Calu3 (cell line): ENCODE measurements at regions not wholly inside any gene's neighbourhood (a gene's known extent, or its start where the extent isn't known, plus 50 kb on each side); places are given as distances from the start of the nearest gene placed in this dataset.

Experiments used
- BruUV-seq: library from RNA; stranded (reverse); fragments of 400-500 nt; replicated peaks from 2 replicates; lab custom pipeline; 2021; lab: Mats Ljungman, UMichigan
- CTCF ChIA-PET: fragments of 300-600 bp; sonication (Branson Sonifier 250); formaldehyde crosslinking; loops from one replicate; lab custom pipeline; 2022; ENCODE audit warnings: antibody characterized with exemption; lab: Charles Lee
- DNase-seq: peaks from one replicate; pipeline ENCODE4 v3.0.0; 2022
- H3K27ac Mint-ChIP-seq: one replicate; pipeline ENCODE4 v1.8.0; 2022; ENCODE audit warnings: mixed read lengths; ENCODE audit not compliant: unreplicated experiment
- H3K27me3 Mint-ChIP-seq: one replicate; pipeline ENCODE4 v1.8.0; 2022; ENCODE audit warnings: mixed read lengths; ENCODE audit not compliant: unreplicated experiment
- H3K36me3 Mint-ChIP-seq: one replicate; pipeline ENCODE4 v1.8.0; 2022; ENCODE audit warnings: mild to moderate bottlenecking, moderate library complexity, mixed read lengths; ENCODE audit not compliant: insufficient read depth, unreplicated experiment
- H3K4me1 Mint-ChIP-seq: one replicate; pipeline ENCODE4 v1.8.0; 2022; ENCODE audit warnings: mild to moderate bottlenecking, low read depth, mixed read lengths; ENCODE audit not compliant: unreplicated experiment
- H3K4me3 Mint-ChIP-seq: one replicate; pipeline ENCODE4 v1.8.0; 2022; ENCODE audit warnings: mild to moderate bottlenecking, low read depth, moderate library complexity, mixed read lengths; ENCODE audit not compliant: unreplicated experiment
- H3K9me3 Mint-ChIP-seq: one replicate; pipeline ENCODE4 v1.8.0; 2022; ENCODE audit warnings: low read depth, mixed read lengths; ENCODE audit not compliant: unreplicated experiment
- intact Hi-C: fragments of 100-400 bp; cut with micrococcal nuclease; formaldehyde crosslinking; loops from one replicate; pipeline ENCODE4 v1.10.0; 2022; ENCODE audit not compliant: unreplicated experiment
- TF ChIP-seq, protein P1 (sequence below): fragments of 200-600 bp; IDR thresholded peaks from one replicate; pipeline ENCODE4 v1.8.0; 2022; ENCODE audit warnings: antibody characterized with exemption; ENCODE audit not compliant: unreplicated experiment

DNA sequence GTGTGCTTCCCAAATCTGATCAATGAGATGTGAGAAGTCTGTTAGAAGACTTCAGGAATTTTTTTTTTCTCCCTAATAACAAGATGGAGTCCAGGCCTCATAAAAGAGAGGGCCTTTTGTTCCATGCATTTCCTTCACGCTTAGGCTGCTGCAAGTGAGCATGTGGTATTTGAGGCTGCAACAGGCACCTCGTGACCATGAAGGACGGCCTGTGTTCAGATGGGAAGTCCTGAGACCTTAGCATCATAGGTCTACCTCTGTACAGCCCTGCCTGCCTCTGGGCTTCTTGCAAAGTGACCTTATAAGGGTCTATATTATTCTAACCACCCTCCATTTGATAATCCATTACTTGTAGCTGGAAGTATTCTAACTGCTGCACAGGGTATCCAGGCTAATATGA is 86.6 kb downstream of the BOD1 start:
- Mint-ChIP-seq H3K36me3 (no peaks in the 10 kb centered on the region), H3K27me3 (peaks cover 8% of the 10 kb centered on the region), H3K9me3 (no peaks in the 10 kb centered on the region), H3K27ac (no peak overlapping the region), H3K4me1 (no peaks in the 10 kb centered on the region), H3K4me3 (no peak overlapping the region)
- BruUV-seq, result no TSS peak
- TF ChIP-seq, protein P1, sequence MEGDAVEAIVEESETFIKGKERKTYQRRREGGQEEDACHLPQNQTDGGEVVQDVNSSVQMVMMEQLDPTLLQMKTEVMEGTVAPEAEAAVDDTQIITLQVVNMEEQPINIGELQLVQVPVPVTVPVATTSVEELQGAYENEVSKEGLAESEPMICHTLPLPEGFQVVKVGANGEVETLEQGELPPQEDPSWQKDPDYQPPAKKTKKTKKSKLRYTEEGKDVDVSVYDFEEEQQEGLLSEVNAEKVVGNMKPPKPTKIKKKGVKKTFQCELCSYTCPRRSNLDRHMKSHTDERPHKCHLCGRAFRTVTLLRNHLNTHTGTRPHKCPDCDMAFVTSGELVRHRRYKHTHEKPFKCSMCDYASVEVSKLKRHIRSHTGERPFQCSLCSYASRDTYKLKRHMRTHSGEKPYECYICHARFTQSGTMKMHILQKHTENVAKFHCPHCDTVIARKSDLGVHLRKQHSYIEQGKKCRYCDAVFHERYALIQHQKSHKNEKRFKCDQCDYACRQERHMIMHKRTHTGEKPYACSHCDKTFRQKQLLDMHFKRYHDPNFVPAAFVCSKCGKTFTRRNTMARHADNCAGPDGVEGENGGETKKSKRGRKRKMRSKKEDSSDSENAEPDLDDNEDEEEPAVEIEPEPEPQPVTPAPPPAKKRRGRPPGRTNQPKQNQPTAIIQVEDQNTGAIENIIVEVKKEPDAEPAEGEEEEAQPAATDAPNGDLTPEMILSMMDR, result no peak
- intact Hi-C loops, result no loop called here
- CTCF ChIA-PET, result interaction anchor here (1.2 to 1.5 kb wide), 2 partner anchors 77 to 198 kb away, joined by 3 read pairs; no protein-coding TSS in a partner anchor
- no peak for DNase-seq

DNA sequence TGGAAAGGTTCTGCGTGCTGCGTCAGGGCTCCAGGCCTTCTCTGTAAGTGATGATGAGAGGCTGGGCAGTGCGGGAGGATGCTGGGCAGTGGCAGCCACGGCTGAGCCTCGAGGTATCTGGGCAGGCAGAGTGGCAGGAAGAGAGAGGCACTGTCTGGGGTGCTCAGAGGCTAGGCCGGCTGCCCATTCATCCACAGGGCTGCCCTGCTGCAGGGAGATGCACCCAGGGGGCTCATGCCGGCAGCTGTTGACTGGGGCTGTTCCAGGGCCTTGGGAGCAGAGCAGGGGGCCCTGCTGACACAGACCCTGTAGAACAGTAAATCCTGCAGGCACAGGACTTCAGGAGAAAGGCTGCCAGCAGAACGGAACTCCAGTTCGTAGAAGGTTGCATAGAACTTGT is 88.8 kb downstream of the BOD1 start:
- intact Hi-C loops, result no loop called here
- CTCF ChIA-PET, result no interaction called here
- BruUV-seq, result no TSS peak
- Mint-ChIP-seq H3K27me3 (no peaks in the 10 kb centered on the region), H3K4me1 (no peaks in the 10 kb centered on the region), H3K36me3 (no peaks in the 10 kb centered on the region), H3K9me3 (no peaks in the 10 kb centered on the region), H3K27ac (no peak overlapping the region), H3K4me3 (no peak overlapping the region)
- TF ChIP-seq, protein P1, result no peak
- no peak for DNase-seq

DNA sequence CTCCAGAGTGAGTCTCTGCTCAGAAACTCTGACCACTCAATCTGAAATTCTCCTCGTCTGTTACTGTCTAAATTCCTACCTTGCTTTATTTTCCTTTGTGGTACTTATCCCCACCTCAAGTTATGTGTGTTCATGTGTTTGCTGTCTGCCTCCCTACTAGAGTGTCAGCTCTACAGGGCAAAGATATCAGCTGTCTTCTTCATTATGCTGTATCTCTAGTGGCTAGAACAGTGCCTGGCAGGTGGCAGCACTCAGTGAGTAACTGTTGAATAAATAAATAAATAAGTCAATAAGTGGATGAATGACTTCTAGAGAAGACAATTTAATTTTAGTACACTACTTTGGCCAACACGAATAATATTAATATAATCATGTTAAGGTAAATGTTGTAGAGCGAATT is 92.3 kb downstream of the BOD1 start:
- BruUV-seq, result no TSS peak
- Mint-ChIP-seq H3K9me3 (no peaks in the 10 kb centered on the region), H3K4me3 (no peak overlapping the region), H3K27me3 (no peaks in the 10 kb centered on the region), H3K4me1 (no peaks in the 10 kb centered on the region), H3K36me3 (no peaks in the 10 kb centered on the region), H3K27ac (no peak overlapping the region)
- no peak for DNase-seq
- intact Hi-C loops, result no loop called here
- TF ChIP-seq, protein P1, result no peak
- CTCF ChIA-PET, result no interaction called here

DNA sequence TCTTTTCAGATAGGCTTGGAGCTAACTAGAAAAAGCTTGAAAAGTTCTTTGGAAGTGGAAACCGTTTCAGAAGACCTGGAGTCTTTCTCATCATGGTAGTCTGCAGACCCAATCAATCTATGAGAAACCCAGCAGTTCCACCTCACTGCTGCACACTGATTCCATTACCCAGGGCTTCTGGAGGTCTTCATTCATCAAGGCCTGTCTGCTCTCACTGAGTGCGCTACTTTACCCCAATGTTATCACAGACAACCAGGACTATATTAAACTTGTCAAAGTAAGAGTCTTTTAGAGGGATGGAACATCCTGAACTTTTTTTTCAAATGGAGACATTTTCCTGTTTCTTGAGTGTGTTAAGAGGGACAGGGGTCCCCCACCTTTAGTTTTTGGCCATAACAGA is 93.1 kb downstream of the BOD1 start:
- TF ChIP-seq, protein P1, result no peak
- DNase-seq, result no peak
- Mint-ChIP-seq H3K27me3 (no peaks in the 10 kb centered on the region), H3K4me1 (no peaks in the 10 kb centered on the region), H3K9me3 (no peaks in the 10 kb centered on the region), H3K27ac (no peak overlapping the region), H3K4me3 (no peak overlapping the region), H3K36me3 (no peaks in the 10 kb centered on the region)
- no TSS peak for BruUV-seq
- CTCF ChIA-PET, result no interaction called here
- intact Hi-C loops, result no loop called here
